K562 (cell line): ENCODE measurements at regions not wholly inside any gene's neighbourhood (a gene's known extent, or its start where the extent isn't known, plus 50 kb on each side); places are given as distances from the start of the nearest gene placed in this dataset.

ENCODE experiments used
- ATAC-seq: fragments of 200-7000 bp; cut with Tn5 transposase; 3 replicates; pipeline ENCODE4 v1.9.1; 2020; ENCODE audit warnings: moderate library complexity
- BruUV-seq: library from RNA; stranded (reverse); fragments of 400-500 nt; replicated peaks from 2 replicates; lab custom pipeline; 2021; lab: Mats Ljungman, UMichigan
- CTCF ChIA-PET: fragments of 300-600 bp; formaldehyde crosslinking; extraction: SDS; loops from one replicate; lab custom pipeline; 2021; ENCODE audit warnings: low intra/inter-chr PET ratio; lab: Yijun Ruan, JAX
- POLR2A ChIA-PET: fragments of 300-600, 350-650 bp; sonication (Branson Sonifier 250); formaldehyde crosslinking; extraction: SDS; loops from one replicate; lab custom pipeline; 2021; ENCODE audit warnings: antibody characterized with exemption, inconsistent platforms; lab: Yijun Ruan, JAX
- DNase-seq, 4 experiments: peaks; one replicate each; pipeline versions ENCODE4 v3.0.0 to v3.0.0-alpha.2; 2011 to 2018; ENCODE audit warnings: low spot score in 3 of 4, mixed read lengths in 3 of 4; ENCODE audit errors: extremely low read depth in 1 of 4
- FAIRE-seq: peaks from 2 replicates; lab custom pipeline; 2011; peaks lifted over from hg19 to GRCh38; lab: Jason Lieb, UNC
- H2AFZ ChIP-seq: 2 replicates; pipeline ENCODE4 v1.6.0; 2011; ENCODE audit warnings: low read depth, low read length, control low read depth, inconsistent platforms
- H3K27ac ChIP-seq: fragments of 200-600 bp; 3 replicates; pipeline ENCODE4 v1.8.0; 2011; ENCODE audit warnings: low read depth, mild to moderate bottlenecking, control low read depth, inconsistent platforms, low read length, moderate library complexity, mixed read lengths; ENCODE audit errors: extremely low read depth
- H3K27me3 ChIP-seq, 2 experiments: fragments of 300-600 bp in 1 of 2; 2 replicates in 1 of 2; 3 replicates in 1 of 2; pipeline versions ENCODE4 v1.6.0 to v1.8.0; 2011; ENCODE audit warnings: inconsistent platforms in 2 of 2, low read length in 2 of 2, mild to moderate bottlenecking in 1 of 2, mixed read lengths in 1 of 2, moderate library complexity in 1 of 2; ENCODE audit not compliant: control insufficient read depth in 2 of 2, insufficient read depth in 2 of 2
- H3K36me3 ChIP-seq: fragments of 300-600 bp; 3 replicates; pipeline ENCODE4 v1.8.0; 2011; ENCODE audit warnings: mild to moderate bottlenecking, low read length, inconsistent platforms; ENCODE audit not compliant: control insufficient read depth, insufficient read depth
- H3K4me1 ChIP-seq, 2 experiments: fragments of 200-600 bp in 1 of 2; replicated peaks in 1 of 2; 2 replicates in 1 of 2; 3 replicates in 1 of 2; pipeline versions ENCODE4 v1.5.1 to v1.8.0; 2011; ENCODE audit warnings: inconsistent platforms in 2 of 2, low read length in 2 of 2, mild to moderate bottlenecking in 1 of 2, mixed read lengths in 1 of 2, moderate library complexity in 1 of 2; ENCODE audit not compliant: control insufficient read depth in 2 of 2, insufficient read depth in 2 of 2
- H3K4me2 ChIP-seq: 2 replicates; pipeline ENCODE4 v1.6.1; 2011; ENCODE audit warnings: low read length, control low read depth, inconsistent platforms, mixed read lengths; ENCODE audit not compliant: insufficient read depth
- H3K4me3 ChIP-seq: fragments of 200-600 bp; sonication (generic), shearing (Covaris generic); 2 replicates; pipeline ENCODE4 v1.5.1; 2016; ENCODE audit warnings: control low read depth, inconsistent platforms
- H3K79me2 ChIP-seq: fragments of 200-600 bp; 3 replicates; pipeline ENCODE4 v1.8.0; 2011; ENCODE audit warnings: low read length, inconsistent platforms; ENCODE audit not compliant: control insufficient read depth, insufficient read depth
- H3K9ac ChIP-seq, 2 experiments: 2 replicates each; pipeline versions ENCODE4 v1.6.0 to v1.6.1; 2011; ENCODE audit warnings: low read depth in 2 of 2, low read length in 2 of 2, control low read depth in 1 of 2, inconsistent platforms in 1 of 2, mild to moderate bottlenecking in 1 of 2, mixed read lengths in 1 of 2; ENCODE audit not compliant: insufficient read depth in 1 of 2
- H3K9me1 ChIP-seq: one replicate; pipeline ENCODE4 v1.6.0; 2011; ENCODE audit warnings: inconsistent platforms, mild to moderate bottlenecking, low read length, moderate library complexity; ENCODE audit not compliant: control insufficient read depth, insufficient read depth
- H3K9me3 ChIP-seq: replicated peaks from 2 replicates; pipeline ENCODE4 v1.5.1; 2011; ENCODE audit warnings: low read depth, low read length, inconsistent platforms; ENCODE audit not compliant: control insufficient read depth, insufficient read depth
- H4K20me1 ChIP-seq: replicated peaks from 2 replicates; pipeline ENCODE4 v1.6.1; 2011; ENCODE audit warnings: low read length, inconsistent platforms, mixed read lengths; ENCODE audit not compliant: control insufficient read depth, insufficient read depth
- CREB3L1 ChIP-seq: fragments of 450-650 bp; IDR thresholded peaks from 2 replicates; pipeline ENCODE4 v1.6.1; 2014; ENCODE audit warnings: low read depth, mild to moderate bottlenecking, moderate library complexity, borderline replicate concordance
- DPF2 ChIP-seq: fragments of 450-650 bp; IDR thresholded peaks from 2 replicates; pipeline ENCODE4 v1.6.1; 2016
- FOXP4 ChIP-seq: sonication (generic); formaldehyde crosslinking; IDR thresholded peaks from 2 replicates; pipeline ENCODE4 v1.8.0; 2022; ENCODE audit warnings: mild to moderate bottlenecking, missing genetic modification reagents, borderline replicate concordance
- NFE2L1 ChIP-seq: fragments of 450-650 bp; IDR thresholded peaks from 2 replicates; pipeline ENCODE4 v1.6.1; 2016; ENCODE audit warnings: missing genetic modification characterization, low read depth, mild to moderate bottlenecking, missing compliant biosample characterization, moderate library complexity, borderline replicate concordance
- RHOXF2B ChIP-seq: fragments of 250-450 bp; sonication (Bioruptor Pico); conservative IDR thresholded peaks from 2 replicates; pipeline ENCODE4 v1.5.1; 2021
- WGBS: fragments of 100-300 bp; shearing (Covaris generic); methylation state at CpG from one replicate; pipeline ENCODE4 v1.1.6; 2016; ENCODE audit warnings: low coverage, mixed read lengths; ENCODE audit not compliant: insufficient coverage; ENCODE audit errors: missing lambda C conversion rate; 5-methylcytosine and 5-hydroxymethylcytosine counted together
- in situ Hi-C: fragments of 300-500 bp; cut with MboI; formaldehyde crosslinking; loops from 4 replicates; pipeline ENCODE4 v1.15.0; 2018; ENCODE audit warnings: inconsistent platforms, mixed read lengths
- intact Hi-C: fragments of 100-400 bp; cut with micrococcal nuclease; formaldehyde crosslinking; loops from 2 replicates; pipeline ENCODE4 v1.14.2; 2022

GRCh38 chr13:61179741-61180140, 235.9 kb downstream of the PCDH20 start:
- Histone ChIP-seq H3K36me3 (no peaks in the 10 kb centered on the region), H2AFZ (no peak overlapping the region), H3K9ac (no peak overlapping the region), H3K4me1 (no peaks in the 10 kb centered on the region), H3K79me2 (no peaks in the 10 kb centered on the region), H4K20me1 (no peaks in the 10 kb centered on the region), H3K4me2 (no peak overlapping the region), H3K27ac (no peak overlapping the region), H3K4me3 (no peak overlapping the region), H3K9me3 (no peaks in the 10 kb centered on the region), H3K27me3 (no peaks in the 10 kb centered on the region), H3K9me1 (no peaks in the 10 kb centered on the region)
- no TSS peak for BruUV-seq
- 0% methylated on average over 2 of the region's 2 CpGs for WGBS
- DNase-seq (no peak), ATAC-seq (no peak), FAIRE-seq (no peak)
- TF ChIP-seq NFE2L1 (tag): no peak
- no peak for TF ChIP-seq RHOXF2B (CRISPR knock-in tag)
- no peak for TF ChIP-seq FOXP4 (CRISPR knock-in tag)
- TF ChIP-seq DPF2: no peak
- no peak for TF ChIP-seq CREB3L1
- ChIA-PET POLR2A (no interaction called here), CTCF (no interaction called here)
- in situ Hi-C loops (no loop called here), intact Hi-C loops (no loop called here)
